Parathyroid adenoma (tissue), 2 donors: ENCODE measurements at regions not wholly inside any gene's neighbourhood (a gene's known extent, or its start where the extent isn't known, plus 50 kb on each side); places are given as distances from the start of the nearest gene placed in this dataset.

Experiments used
- H2AFZ ChIP-seq: fragments of 300-600 bp; sonication (generic); one replicate; pipeline ENCODE4 v1.7.0; 2017; ENCODE audit warnings: antibody characterized with exemption, mild to moderate bottlenecking
- H3K27ac ChIP-seq: fragments of 300-600 bp; sonication (generic); one replicate; pipeline ENCODE4 v1.7.0; 2017
- H3K27me3 ChIP-seq: fragments of 300-600 bp; sonication (generic); one replicate; pipeline ENCODE4 v1.7.0; 2017; ENCODE audit warnings: low read length; ENCODE audit not compliant: control insufficient read depth, insufficient read depth
- H3K36me3 ChIP-seq: fragments of 300-600 bp; sonication (generic); one replicate; pipeline ENCODE4 v1.7.0; 2017; ENCODE audit warnings: low read length; ENCODE audit not compliant: control insufficient read depth, insufficient read depth
- H3K4me1 ChIP-seq: fragments of 300-600 bp; sonication (generic); one replicate; pipeline ENCODE4 v1.7.0; 2017; ENCODE audit warnings: control low read depth
- H3K4me2 ChIP-seq: fragments of 300-600 bp; sonication (generic); one replicate; pipeline ENCODE4 v1.7.0; 2017; ENCODE audit warnings: low read length
- H3K4me3 ChIP-seq: fragments of 300-600 bp; sonication (generic); one replicate; pipeline ENCODE4 v1.7.0; 2017; ENCODE audit warnings: low read depth, low read length
- H3K79me2 ChIP-seq: fragments of 300-600 bp; sonication (generic); one replicate; pipeline ENCODE4 v1.7.0; 2017; ENCODE audit warnings: control low read depth
- H3K9ac ChIP-seq: fragments of 300-600 bp; sonication (generic); one replicate; pipeline ENCODE4 v1.7.0; 2017; ENCODE audit warnings: mild to moderate bottlenecking
- H3K9me3 ChIP-seq: fragments of 300-600 bp; sonication (generic); one replicate; pipeline ENCODE4 v1.7.0; 2017; ENCODE audit warnings: low read length; ENCODE audit not compliant: control insufficient read depth
- TF ChIP-seq, protein P1 (sequence below): fragments of 300-600 bp; sonication (generic); IDR thresholded peaks from one replicate; pipeline ENCODE4 v1.7.0; 2017; ENCODE audit warnings: antibody characterized with exemption, mild to moderate bottlenecking
- donor health status: primary hyperparathyroidism.

DNA sequence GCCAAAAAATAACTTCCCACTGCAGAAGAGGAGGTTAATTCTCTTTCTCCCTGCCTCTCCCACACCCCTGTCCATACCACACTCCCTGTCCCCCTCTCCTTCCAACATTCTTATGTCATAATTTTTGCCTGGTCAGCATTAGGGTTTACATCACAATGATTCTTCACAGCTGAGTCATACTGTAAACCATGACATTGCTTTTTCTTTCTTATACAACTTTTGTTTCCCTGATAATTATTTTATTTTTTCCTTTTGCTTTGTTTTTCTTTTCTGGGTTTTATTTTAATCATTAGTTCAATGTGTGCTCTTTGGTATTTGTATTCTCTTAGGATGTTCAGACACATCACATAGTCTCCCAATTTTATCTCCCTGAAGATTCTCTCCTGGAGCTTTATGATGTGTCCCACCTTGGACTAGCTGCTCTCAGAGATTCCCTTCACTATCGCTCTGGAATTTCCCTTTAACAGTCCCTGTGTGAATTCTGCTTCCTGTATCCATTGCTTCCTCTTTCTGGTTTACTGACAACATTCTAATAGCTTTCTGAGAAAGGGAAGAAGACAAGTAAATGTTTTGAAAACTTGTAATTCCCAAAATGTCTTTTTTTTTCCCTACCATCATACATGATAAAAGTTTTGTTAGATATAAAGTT lies 70.7 kb downstream of the SOX2 start:
- no peak overlapping the region for H3K4me3 ChIP-seq
- no peaks in the 10 kb centered on the region for H3K4me1 ChIP-seq
- no peaks in the 10 kb centered on the region for H3K27me3 ChIP-seq
- no peak overlapping the region for H3K4me2 ChIP-seq
- no peaks in the 10 kb centered on the region for H3K36me3 ChIP-seq
- H3K27ac ChIP-seq = no peak overlapping the region
- H3K9me3 ChIP-seq = no peaks in the 10 kb centered on the region
- no peaks in the 10 kb centered on the region for H3K79me2 ChIP-seq
- no peak overlapping the region for H2AFZ ChIP-seq
- no peak overlapping the region for H3K9ac ChIP-seq
- TF ChIP-seq, protein P1, sequence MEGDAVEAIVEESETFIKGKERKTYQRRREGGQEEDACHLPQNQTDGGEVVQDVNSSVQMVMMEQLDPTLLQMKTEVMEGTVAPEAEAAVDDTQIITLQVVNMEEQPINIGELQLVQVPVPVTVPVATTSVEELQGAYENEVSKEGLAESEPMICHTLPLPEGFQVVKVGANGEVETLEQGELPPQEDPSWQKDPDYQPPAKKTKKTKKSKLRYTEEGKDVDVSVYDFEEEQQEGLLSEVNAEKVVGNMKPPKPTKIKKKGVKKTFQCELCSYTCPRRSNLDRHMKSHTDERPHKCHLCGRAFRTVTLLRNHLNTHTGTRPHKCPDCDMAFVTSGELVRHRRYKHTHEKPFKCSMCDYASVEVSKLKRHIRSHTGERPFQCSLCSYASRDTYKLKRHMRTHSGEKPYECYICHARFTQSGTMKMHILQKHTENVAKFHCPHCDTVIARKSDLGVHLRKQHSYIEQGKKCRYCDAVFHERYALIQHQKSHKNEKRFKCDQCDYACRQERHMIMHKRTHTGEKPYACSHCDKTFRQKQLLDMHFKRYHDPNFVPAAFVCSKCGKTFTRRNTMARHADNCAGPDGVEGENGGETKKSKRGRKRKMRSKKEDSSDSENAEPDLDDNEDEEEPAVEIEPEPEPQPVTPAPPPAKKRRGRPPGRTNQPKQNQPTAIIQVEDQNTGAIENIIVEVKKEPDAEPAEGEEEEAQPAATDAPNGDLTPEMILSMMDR = no peak

DNA sequence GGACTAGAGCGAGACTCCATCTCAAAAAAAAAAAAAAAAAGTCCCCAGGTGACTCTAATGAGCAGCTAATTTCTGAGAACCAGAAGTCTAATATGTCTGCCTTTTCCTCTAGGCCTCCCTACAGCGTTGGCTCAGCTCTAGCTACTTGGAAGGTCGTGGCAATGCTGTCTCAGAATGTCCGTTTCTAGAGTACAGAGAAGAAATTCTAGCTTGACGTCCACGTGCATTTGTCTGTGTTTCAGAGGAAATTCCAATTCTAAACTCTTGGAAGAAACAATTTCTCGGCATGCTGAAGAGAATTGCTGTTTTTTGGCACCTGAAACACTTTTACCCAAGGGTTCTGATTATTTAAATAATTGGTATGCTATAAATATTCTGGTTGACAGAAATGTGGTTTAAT lies 78.8 kb downstream of the SOX2 start:
- Histone ChIP-seq H3K4me2 (no peak overlapping the region), H3K9me3 (no peaks in the 10 kb centered on the region)

DNA sequence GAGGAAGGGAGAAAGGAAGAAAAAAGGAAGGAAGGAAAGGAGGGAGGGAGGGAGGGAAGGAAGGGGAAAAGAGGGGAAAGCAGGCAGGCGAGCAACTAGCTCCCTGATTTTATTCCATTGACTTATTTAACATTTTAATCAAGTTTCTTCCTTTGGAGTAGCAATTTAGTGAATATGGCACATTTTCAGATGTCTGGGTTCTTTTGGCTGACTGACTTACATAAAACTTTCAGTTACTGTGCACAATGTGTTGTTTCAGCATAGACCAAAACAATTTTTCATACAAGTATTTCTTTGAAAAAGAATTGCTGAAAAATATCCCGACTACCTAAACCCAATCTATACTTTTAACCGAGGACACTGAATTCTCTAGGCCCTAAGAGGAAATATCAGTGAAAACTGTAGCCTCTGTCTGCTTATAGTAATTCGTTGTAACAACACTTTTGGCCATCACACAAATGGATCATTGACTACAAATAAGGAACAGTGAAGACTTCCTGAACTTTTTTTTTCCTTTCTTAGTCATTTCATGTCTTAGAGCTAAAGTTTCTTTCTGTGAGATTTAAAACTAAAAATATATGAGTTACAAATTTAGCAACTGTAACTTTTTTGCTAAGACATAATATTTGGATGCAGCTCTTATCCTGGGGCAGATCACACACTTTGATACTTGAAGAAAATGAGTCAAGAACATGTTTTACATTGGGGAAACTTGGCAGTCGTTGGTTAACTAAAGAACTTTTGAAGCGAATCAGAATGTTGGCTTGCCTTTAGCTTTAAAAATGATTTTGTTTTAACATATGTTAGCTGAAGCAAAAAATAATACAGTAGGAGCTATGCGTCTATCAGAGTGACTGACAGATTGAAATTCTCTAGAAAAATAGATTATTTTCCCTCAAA lies 79.6 kb downstream of the SOX2 start:
- Histone ChIP-seq H3K27ac (no peak overlapping the region), H3K4me2 (no peak overlapping the region), H3K9ac (no peak overlapping the region), H3K27me3 (no peaks in the 10 kb centered on the region), H3K4me3 (no peak overlapping the region), H3K9me3 (no peaks in the 10 kb centered on the region), H2AFZ (no peak overlapping the region), H3K4me1 (no peaks in the 10 kb centered on the region), H3K36me3 (no peaks in the 10 kb centered on the region), H3K79me2 (no peaks in the 10 kb centered on the region)
- TF ChIP-seq, protein P1 = no peak

More for the DNA sequence above, 78.8 kb downstream of the SOX2 start:
- no peak overlapping the region for H3K27ac ChIP-seq
- H3K36me3 ChIP-seq = no peaks in the 10 kb centered on the region
- H3K9ac ChIP-seq = no peak overlapping the region
- TF ChIP-seq, protein P1 = no peak
- H2AFZ ChIP-seq = no peak overlapping the region
- H3K27me3 ChIP-seq = no peaks in the 10 kb centered on the region
- no peaks in the 10 kb centered on the region for H3K4me1 ChIP-seq
- no peaks in the 10 kb centered on the region for H3K79me2 ChIP-seq
- no peak overlapping the region for H3K4me3 ChIP-seq

DNA sequence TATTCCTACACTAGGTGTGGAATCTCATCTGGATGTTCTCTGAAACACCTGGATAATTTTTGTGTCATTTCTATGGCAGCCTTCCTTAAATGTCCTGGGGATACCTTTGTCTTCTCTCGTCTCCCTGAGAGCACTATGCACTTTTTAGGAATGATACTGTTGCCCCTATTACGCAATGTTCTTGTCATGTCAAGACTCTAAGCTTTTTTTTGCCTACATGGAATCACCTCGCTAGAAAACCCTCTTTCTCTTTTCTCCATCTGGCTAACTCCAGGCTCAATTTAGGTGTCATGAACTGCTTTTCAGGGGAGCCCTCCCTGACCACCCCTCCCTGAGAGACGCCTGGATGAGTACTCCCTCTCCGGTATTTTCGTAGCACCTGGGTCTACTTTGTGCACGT lies 81.3 kb downstream of the SOX2 start:
- no peaks in the 10 kb centered on the region for H3K27me3 ChIP-seq
- no peaks in the 10 kb centered on the region for H3K4me1 ChIP-seq
- TF ChIP-seq, protein P1 = no peak

More for the DNA sequence above, 81.3 kb downstream of the SOX2 start:
- Histone ChIP-seq H3K4me3 (no peak overlapping the region), H3K36me3 (no peaks in the 10 kb centered on the region), H3K27ac (no peak overlapping the region), H3K9me3 (no peaks in the 10 kb centered on the region), H2AFZ (no peak overlapping the region), H3K4me2 (no peak overlapping the region), H3K9ac (no peak overlapping the region), H3K79me2 (no peaks in the 10 kb centered on the region)
